ENCODE measurements at regions not wholly inside any gene's neighbourhood (a gene's known extent, or its start where the extent isn't known, plus 50 kb on each side); places are given as distances from the start of the nearest gene placed in this dataset.

GRCh38 chr3:3744826-3745225 is 54.4 kb upstream of the LRRN1 start:
- TF ChIP-seq CTCF (conservative IDR thresholded peaks at IDR 0.05; ENCODE audit: low read depth, low read length) (no peak), EZH2 (IDR thresholded peaks at IDR 0.05; ENCODE audit: borderline replicate concordance, low read depth, low read length, poor library complexity, severe bottlenecking) (no peak)

All from A673 (cell line).